Glomerular visceral epithelial cell (primary cell): ENCODE measurements at regions not wholly inside any gene's neighbourhood (a gene's known extent, or its start where the extent isn't known, plus 50 kb on each side); places are given as distances from the start of the nearest gene placed in this dataset.

Source experiments
- DNase-seq: peaks from one replicate; pipeline ENCODE4 v3.0.0-alpha.2; 2016; ENCODE audit errors: extremely low spot score

DNA sequence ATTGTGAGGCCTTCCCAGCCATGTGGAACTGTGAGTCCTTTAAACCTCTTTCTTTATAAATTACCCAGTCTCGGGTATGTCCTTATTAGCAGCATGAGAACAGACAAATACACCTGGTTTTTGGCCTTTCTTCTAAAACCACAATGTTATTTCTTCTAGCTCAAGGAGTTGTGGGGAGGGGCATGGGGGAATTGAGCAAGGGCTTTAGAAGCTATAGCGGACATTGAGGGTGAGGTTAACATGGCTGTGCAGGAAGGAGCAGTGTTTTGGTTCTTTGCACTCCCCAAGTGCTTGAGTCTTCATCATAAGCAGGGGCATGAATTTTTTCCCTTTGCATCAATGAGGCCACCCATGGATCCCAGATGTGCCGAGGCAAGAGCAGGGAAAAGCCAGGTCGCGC lies 86.8 kb downstream of the SPRING1 start:
- no peak for DNase-seq

DNA sequence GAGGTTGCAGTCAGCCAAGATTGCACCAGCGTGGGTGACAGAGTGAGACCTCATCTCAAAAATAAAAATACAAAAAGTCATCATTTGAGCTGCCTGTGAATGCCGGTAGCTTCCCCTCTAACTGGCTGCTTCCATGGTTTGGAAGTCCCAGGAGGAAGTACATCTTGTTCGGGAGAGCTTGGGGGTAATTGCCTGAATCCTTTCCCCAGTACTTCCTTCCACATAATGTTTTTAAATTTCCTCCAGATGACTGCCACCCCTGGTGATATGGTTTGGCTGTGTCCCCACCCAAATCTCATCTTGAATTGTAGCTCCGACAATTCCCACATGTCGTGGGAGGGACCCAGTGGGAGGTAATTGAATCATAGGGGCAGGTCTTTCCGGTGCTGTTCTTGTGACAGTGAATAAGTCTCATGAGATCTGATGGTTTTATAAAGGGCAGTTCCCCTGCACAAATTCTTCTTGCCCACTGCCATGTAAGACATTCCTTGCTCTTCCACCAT lies 87.2 kb downstream of the SPRING1 start:
- no peak for DNase-seq

- DNase-seq = no peak
Measured at GRCh38 chr12:116650062-116650461, 87.8 kb downstream of the SPRING1 start.

GRCh38 chr12:116647813-116648212 lies 88.6 kb downstream of the MAP1LC3B2 start:
- no peak for DNase-seq

DNA sequence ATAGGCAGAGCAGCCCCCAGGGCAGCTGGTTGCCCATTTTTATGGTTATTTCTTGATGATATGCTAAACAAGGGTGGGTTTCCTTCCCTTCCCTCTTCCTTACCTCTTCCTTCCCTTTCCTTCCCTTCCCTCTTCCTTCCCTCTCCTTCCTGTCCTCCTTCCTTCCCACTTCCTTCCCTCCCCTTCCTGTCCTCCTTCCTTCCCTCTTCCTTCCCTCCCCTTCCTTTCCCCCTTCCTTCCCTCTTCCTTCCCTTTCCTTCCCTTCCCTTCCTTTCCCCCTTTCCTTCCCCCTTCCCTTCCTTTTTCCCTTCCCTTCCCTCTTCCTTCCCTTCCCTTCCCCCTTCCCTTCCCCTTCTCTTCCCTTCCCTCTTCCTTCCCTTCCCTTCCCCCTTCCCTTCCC lies 87.7 kb downstream of the MAP1LC3B2 start:
- DNase-seq = no peak

DNA sequence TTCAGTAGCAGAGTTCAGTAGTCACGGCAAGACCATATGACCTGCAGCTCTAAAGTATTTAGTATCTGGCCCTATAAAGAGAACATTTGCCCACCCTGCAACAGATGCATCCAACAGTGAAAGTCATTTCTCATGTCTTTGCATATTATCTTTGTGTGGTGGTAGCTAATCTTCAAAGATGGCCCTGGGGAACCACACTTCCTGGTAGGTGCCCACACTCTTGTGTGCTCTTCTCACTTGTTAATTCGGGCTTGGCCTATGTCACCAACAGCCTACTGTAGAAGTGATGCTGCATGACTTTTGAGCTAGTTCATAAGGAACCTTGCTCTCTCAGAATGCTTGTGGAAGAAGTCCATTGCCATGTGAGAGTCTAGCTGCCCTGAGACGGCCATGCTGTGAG lies 85.6 kb downstream of the MAP1LC3B2 start:
- DNase-seq = no peak

- DNase-seq = no peak
Measured at GRCh38 chr12:116642683-116643082, 83.5 kb downstream of the MAP1LC3B2 start.

GRCh38 chr12:116642106-116642505 lies 82.9 kb downstream of the MAP1LC3B2 start:
- no peak for DNase-seq

- no peak for DNase-seq
Measured at GRCh38 chr12:116640281-116640680, 81.1 kb downstream of the MAP1LC3B2 start.

- no peak for DNase-seq
Measured at GRCh38 chr12:116639765-116640164, 80.6 kb downstream of the MAP1LC3B2 start.

DNA sequence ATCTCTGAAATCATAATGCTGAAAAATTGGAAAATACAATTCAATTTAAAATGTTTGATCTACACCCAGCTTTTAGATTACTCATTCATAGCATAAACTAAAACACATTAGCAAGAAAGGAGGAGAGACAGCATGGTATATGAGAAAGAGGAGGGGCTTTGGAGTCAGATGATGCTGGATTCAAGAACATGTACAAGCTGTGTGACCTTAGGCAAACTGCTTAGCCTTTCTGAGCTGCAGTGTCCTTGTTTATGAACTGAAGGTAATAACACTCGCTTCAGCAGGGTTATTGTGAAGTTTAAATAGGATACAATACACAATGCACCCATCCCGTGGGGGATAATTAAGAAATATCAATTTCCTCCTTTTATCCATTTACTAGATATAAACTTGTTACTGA lies 79.2 kb downstream of the MAP1LC3B2 start:
- no peak for DNase-seq

DNA sequence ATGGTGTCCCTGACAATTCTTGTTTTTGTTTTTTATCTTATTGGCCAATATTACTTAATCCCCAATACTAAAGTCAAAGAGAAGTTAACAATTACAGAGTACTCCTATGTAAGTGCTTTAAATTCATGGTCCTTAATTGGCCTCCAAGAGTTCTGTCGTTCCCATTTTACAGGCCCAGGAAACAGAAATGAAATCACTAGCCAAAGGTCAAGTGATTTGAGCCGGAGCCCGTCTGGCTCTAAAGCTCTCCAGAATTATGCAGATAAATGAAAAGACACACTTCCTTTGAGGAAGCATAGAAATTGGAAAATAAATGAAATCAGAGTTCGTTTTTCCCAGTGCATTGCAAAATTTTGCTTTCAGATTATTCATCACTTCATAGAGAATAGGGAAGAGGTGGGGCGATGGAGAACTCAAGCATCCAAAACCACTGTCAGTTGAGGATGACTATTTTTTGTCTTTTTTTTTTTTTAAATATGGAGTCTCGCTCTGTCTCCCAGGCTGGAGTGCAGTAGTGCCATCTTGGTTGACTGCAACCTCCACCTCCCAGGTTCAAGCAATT lies 78.5 kb downstream of the MAP1LC3B2 start:
- DNase-seq = no peak

- DNase-seq = no peak
Measured at GRCh38 chr12:116636608-116637519, 77.7 kb downstream of the MAP1LC3B2 start.

DNA sequence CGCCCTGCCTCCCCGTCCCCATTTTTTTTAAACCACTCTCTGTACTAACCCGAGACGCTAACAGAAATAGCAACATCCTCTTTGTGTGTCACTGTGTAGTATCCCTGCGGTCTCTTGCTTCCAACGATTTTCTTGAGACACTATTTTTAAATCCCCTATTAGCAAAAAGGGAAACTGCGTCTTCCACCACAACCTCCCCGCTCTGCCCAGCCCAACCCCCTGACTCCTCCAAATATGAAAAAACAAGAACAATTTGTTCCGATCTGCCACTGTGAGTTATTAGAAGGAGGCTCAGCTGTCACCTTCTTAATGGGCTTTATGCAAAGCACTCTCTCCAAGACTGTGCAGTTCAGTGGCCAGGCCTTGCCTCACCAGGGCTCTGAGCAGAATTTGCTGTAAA lies 76.3 kb downstream of the MAP1LC3B2 start:
- no peak for DNase-seq

GRCh38 chr12:116633476-116633875 lies 74.3 kb downstream of the MAP1LC3B2 start:
- no peak for DNase-seq

GRCh38 chr12:116631619-116632018 lies 72.4 kb downstream of the MAP1LC3B2 start:
- DNase-seq = no peak

DNA sequence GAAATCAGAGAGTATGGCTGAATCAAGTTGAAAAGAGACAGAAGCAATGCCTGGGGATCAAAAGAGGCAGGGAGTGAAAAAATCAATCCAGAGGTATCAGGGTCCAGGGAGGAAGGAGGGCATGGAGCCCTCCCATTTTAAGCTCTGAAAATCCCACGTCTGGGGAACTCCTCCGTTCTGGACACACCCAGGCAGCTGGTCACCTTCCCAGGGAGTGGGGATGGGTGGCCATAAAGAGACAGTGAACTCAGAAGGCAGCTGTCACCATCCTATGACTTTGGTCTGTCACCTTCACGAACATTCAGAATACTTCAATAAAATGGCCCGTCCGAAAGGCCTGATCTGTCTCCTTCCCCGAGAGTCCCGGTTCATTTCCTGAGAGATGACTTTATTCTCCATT lies 71.6 kb downstream of the MAP1LC3B2 start:
- no peak for DNase-seq

- DNase-seq = no peak
Measured at GRCh38 chr12:116629480-116629879, 70.3 kb downstream of the MAP1LC3B2 start.

GRCh38 chr12:116628989-116629388 lies 69.8 kb downstream of the MAP1LC3B2 start:
- DNase-seq = no peak

GRCh38 chr12:116628450-116628793 lies 69.2 kb downstream of the MAP1LC3B2 start:
- DNase-seq = no peak
